ENCODE measurements at regions not wholly inside any gene's neighbourhood (a gene's known extent, or its start where the extent isn't known, plus 50 kb on each side); places are given as distances from the start of the nearest gene placed in this dataset.
"Not testable (repeated sequence)": the region's sequence is repeated elsewhere in the genome, so short reads cannot be mapped to it uniquely, and the experiment has no call there.

DNA sequence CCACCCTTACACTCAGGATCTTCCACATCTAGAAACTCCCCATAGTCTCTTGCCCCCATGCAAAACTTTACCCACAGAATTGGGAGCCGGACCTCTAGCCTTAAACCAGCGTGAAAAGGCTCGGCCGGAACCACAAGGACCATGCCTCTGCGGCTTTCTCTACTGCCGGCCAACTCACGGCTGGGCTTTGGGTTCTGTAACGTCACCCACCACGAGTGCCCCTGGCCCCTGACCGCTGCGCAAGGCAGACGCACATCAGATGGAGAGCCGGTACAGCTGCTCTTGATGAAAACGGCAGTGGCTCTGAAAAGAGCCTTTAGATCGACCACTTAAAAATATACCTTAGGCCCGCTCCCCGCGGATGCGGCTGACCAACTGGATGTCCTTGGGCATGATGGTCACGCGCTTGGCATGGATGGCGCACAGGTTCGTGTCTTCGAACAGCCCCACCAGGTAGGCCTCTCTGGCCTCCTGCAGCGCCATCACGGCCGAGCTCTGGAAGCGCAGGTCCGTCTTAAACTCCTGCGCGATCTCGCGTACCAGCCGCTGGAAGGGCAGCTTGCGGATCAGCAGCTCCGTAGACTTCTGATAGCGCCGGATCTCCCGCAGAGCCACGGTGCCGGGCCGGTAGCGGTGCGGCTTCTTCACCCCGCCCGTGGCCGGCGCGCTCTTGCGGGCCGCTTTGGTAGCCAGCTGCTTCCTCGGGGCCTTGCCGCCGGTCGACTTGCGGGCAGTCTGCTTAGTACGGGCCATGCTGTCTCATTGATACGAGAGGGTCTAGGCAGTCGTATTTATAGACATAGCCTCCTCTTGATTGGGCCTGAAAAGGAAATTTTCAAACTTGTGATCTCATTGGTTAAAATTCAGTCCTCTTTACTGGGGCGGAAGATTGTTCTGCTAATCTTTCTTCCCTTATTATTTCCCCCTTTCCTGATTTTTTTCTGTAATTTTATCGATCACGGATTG is 66.3 kb downstream of the FAM72C start:
- H3K36me3 ChIP-seq (ENCODE audit: control insufficient read depth, insufficient read depth, low read length); H3K27ac ChIP-seq (ENCODE audit: low read depth, low read length); H3K9me3 Mint-ChIP-seq; DNase-seq; H3K27me3 ChIP-seq (ENCODE audit: control insufficient read depth, insufficient read depth, low read length, poor library complexity, severe bottlenecking); H3K4me3 Mint-ChIP-seq; H3K4me1 Mint-ChIP-seq; H3K36me3 Mint-ChIP-seq (ENCODE audit: low read depth); H3K9ac ChIP-seq (ENCODE audit: extremely low read depth, low read length, poor library complexity, severe bottlenecking); H3K27me3 Mint-ChIP-seq (ENCODE audit: insufficient read depth); H3K4me1 ChIP-seq (ENCODE audit: control insufficient read depth, insufficient read depth, low read length); H3K9me3 ChIP-seq (ENCODE audit: control insufficient read depth, low read length); H3K27ac Mint-ChIP-seq: not testable (repeated sequence)
- 3 to 5% methylated on average over 8 to 30 of the region's 62 CpGs for WGBS, 2 experiments (ENCODE audit: insufficient coverage in 1 of 2, insufficient read length in 1 of 2)
- H3K4me3 ChIP-seq (ENCODE audit: low read length) = peak overlapping the region; percentile 60

DNA sequence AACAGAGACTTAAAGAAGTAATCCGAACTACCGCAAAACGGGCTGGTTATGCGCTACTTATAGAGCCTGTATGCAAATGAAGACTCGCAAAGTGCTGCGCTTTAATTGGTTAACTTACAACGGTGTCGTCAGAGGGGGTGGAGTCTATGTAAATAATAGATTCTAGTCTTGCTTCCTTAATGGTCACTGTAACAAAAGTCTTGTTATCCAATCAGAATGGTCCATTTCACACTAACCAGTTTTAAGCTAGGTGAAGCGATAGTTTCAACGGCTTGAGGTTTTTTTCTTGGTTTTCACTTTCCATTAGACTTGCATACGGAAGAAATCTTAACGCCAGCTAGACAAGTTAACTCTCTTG is 67.2 kb downstream of the FAM72C start:
- H3K27ac Mint-ChIP-seq; H3K9me3 ChIP-seq (ENCODE audit: control insufficient read depth, low read length); DNase-seq; H3K36me3 ChIP-seq (ENCODE audit: control insufficient read depth, insufficient read depth, low read length); H3K27ac ChIP-seq (ENCODE audit: low read depth, low read length); H3K4me1 Mint-ChIP-seq; H3K27me3 ChIP-seq (ENCODE audit: control insufficient read depth, insufficient read depth, low read length, poor library complexity, severe bottlenecking); H3K4me3 Mint-ChIP-seq; H3K36me3 Mint-ChIP-seq (ENCODE audit: low read depth); H3K9me3 Mint-ChIP-seq; H3K4me1 ChIP-seq (ENCODE audit: control insufficient read depth, insufficient read depth, low read length); H3K27me3 Mint-ChIP-seq (ENCODE audit: insufficient read depth); H3K9ac ChIP-seq (ENCODE audit: extremely low read depth, low read length, poor library complexity, severe bottlenecking): not testable (repeated sequence)
- H3K4me3 ChIP-seq (ENCODE audit: low read length) = peak overlapping the region; percentile 75
- 0% methylated on average over 4 of the region's 12 CpGs; no CpG with 5 or more reads in 1 of the 2 experiments for WGBS, 2 experiments (ENCODE audit: insufficient coverage in 1 of 2, insufficient read length in 1 of 2)

DNA sequence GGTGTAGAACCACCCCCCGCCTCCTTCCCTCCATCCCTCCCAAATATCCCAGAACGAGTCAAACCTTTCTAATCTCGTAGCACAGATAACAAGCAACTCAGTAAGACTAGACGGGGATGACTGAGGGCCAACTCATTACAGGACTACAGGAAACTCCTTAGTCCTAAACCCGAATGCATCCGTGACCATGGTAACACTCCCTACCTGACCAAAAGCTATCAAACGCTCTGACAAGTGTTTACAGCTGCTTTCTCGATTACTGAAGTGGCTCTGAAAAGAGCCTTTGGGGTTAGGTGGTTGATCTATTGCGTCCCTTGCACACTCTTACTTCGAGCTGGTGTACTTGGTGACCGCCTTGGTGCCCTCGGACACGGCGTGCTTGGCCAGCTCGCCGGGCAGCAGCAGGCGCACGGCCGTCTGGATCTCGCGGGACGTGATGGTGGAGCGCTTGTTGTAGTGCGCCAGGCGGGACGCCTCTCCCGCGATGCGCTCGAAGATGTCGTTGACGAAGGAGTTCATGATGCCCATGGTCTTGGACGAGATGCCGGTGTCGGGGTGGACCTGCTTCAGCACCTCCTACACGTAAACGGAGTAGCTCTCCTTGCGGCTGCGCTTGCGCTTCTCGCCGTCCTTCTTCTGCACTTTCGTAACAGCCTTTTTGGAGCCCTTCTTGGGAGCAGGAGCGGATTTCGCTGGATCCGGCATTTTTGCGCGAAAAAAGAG is 67.7 kb downstream of the FAM72C start:
- H3K9ac ChIP-seq (ENCODE audit: extremely low read depth, low read length, poor library complexity, severe bottlenecking); H3K27me3 Mint-ChIP-seq (ENCODE audit: insufficient read depth); DNase-seq; H3K4me1 Mint-ChIP-seq; H3K27me3 ChIP-seq (ENCODE audit: control insufficient read depth, insufficient read depth, low read length, poor library complexity, severe bottlenecking); H3K27ac ChIP-seq (ENCODE audit: low read depth, low read length); H3K36me3 Mint-ChIP-seq (ENCODE audit: low read depth); H3K9me3 Mint-ChIP-seq; H3K4me1 ChIP-seq (ENCODE audit: control insufficient read depth, insufficient read depth, low read length); H3K9me3 ChIP-seq (ENCODE audit: control insufficient read depth, low read length); H3K4me3 Mint-ChIP-seq; H3K27ac Mint-ChIP-seq; H3K36me3 ChIP-seq (ENCODE audit: control insufficient read depth, insufficient read depth, low read length): not testable (repeated sequence)
- H3K4me3 ChIP-seq (ENCODE audit: low read length) = peak overlapping the region; percentile 75
- WGBS, 2 experiments (ENCODE audit: insufficient coverage in 1 of 2, insufficient read length in 1 of 2) = 7 to 15% methylated on average over 3 to 39 of the region's 48 CpGs

DNA sequence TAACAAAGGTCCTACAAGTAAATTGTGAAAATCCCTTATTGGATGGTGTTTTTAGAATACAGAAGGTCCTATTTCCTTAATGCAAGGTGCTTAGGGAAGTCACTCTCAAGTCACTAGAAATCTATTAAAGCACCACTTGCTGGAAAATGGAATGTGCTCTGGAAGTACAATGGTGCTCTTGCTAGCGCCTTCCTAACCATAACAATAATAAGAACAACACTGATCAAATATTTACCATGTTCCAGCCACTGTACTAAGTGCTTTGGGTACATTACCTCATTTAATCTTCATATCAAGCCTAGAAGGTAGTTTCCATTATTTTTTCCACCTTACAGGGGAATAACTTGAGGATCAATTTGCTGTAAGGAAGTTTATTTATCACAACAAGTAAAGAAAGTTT is 75.4 kb downstream of the FAM72C start:
- not testable (repeated sequence) for H3K4me3 ChIP-seq (ENCODE audit: low read length); H3K4me1 ChIP-seq (ENCODE audit: control insufficient read depth, insufficient read depth, low read length); H3K4me3 Mint-ChIP-seq; H3K27me3 ChIP-seq (ENCODE audit: control insufficient read depth, insufficient read depth, low read length, poor library complexity, severe bottlenecking); H3K27ac ChIP-seq (ENCODE audit: low read depth, low read length); H3K4me1 Mint-ChIP-seq; H3K27ac Mint-ChIP-seq; H3K36me3 Mint-ChIP-seq (ENCODE audit: low read depth); H3K9ac ChIP-seq (ENCODE audit: extremely low read depth, low read length, poor library complexity, severe bottlenecking); H3K27me3 Mint-ChIP-seq (ENCODE audit: insufficient read depth); H3K9me3 Mint-ChIP-seq; H3K36me3 ChIP-seq (ENCODE audit: control insufficient read depth, insufficient read depth, low read length); DNase-seq; H3K9me3 ChIP-seq (ENCODE audit: control insufficient read depth, low read length)
- no CpG with 5 or more reads among the region's 1 CpG for WGBS, 2 experiments (ENCODE audit: insufficient coverage in 1 of 2, insufficient read length in 1 of 2)
